Ascending aorta (tissue), 2 donors: ENCODE measurements at regions not wholly inside any gene's neighbourhood (a gene's known extent, or its start where the extent isn't known, plus 50 kb on each side); places are given as distances from the start of the nearest gene placed in this dataset.

ENCODE experiments used
- DNase-seq, 2 donors: peaks; one replicate each; pipeline ENCODE4 v3.0.0-alpha.2; 2019; ENCODE audit warnings: low spot score in 2 of 2
- H3K27ac ChIP-seq, 2 donors: fragments of 200-600 bp; sonication (generic); one replicate each; pipeline ENCODE4 v1.5.1; 2016 to 2017; ENCODE audit warnings: mild to moderate bottlenecking in 1 of 2
- H3K27me3 ChIP-seq: fragments of 200-600 bp; sonication (generic); one replicate; pipeline ENCODE4 v1.5.1; 2017
- H3K36me3 ChIP-seq, 2 donors: fragments of 200-600 bp; sonication (generic); one replicate each; pipeline ENCODE4 v1.5.1; 2016
- H3K4me1 ChIP-seq, 2 donors: fragments of 200-600 bp; sonication (generic); one replicate each; pipeline ENCODE4 v1.5.1; 2016 to 2017; ENCODE audit warnings: mild to moderate bottlenecking in 1 of 2
- H3K4me3 ChIP-seq, 2 donors: fragments of 200-600 bp; sonication (generic); one replicate each; pipeline ENCODE4 v1.5.1; 2016 to 2017; ENCODE audit warnings: mild to moderate bottlenecking in 1 of 2
- H3K9me3 ChIP-seq, 2 donors: fragments of 200-600 bp; sonication (generic); one replicate each; pipeline ENCODE4 v1.5.1; 2016
- intact Hi-C: fragments of 100-400 bp; cut with DNase I; formaldehyde crosslinking; loops from one replicate; pipeline ENCODE4 v1.15.1; 2023
- TF ChIP-seq, protein P1 (sequence below), 3 experiments: fragments of 200-600 bp in 2 of 3; fragments of 450-650 bp in 1 of 3; sonication (generic) in 2 of 3; IDR thresholded peaks; one replicate each; pipeline ENCODE4 v1.5.1; 2016 to 2019; ENCODE audit warnings: antibody characterized with exemption in 3 of 3, mild to moderate bottlenecking in 1 of 3, moderate library complexity in 1 of 3

- no peaks in the 10 kb centered on the region for H3K36me3 ChIP-seq
- H3K4me1 ChIP-seq = no peaks in the 10 kb centered on the region
- no peak overlapping the region for H3K4me3 ChIP-seq
- H3K27me3 ChIP-seq = no peaks in the 10 kb centered on the region
- H3K27ac ChIP-seq = no peak overlapping the region
- TF ChIP-seq, protein P1, sequence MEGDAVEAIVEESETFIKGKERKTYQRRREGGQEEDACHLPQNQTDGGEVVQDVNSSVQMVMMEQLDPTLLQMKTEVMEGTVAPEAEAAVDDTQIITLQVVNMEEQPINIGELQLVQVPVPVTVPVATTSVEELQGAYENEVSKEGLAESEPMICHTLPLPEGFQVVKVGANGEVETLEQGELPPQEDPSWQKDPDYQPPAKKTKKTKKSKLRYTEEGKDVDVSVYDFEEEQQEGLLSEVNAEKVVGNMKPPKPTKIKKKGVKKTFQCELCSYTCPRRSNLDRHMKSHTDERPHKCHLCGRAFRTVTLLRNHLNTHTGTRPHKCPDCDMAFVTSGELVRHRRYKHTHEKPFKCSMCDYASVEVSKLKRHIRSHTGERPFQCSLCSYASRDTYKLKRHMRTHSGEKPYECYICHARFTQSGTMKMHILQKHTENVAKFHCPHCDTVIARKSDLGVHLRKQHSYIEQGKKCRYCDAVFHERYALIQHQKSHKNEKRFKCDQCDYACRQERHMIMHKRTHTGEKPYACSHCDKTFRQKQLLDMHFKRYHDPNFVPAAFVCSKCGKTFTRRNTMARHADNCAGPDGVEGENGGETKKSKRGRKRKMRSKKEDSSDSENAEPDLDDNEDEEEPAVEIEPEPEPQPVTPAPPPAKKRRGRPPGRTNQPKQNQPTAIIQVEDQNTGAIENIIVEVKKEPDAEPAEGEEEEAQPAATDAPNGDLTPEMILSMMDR (IDR thresholded peaks at IDR 0.05) = no peak
- peaks cover 24 to 30% of the 10 kb centered on the region in 2 donors for H3K9me3 ChIP-seq
- DNase-seq = peak in 1 of 2 donors; percentile 28
- intact Hi-C loops = no loop called here
These were observed 576.1 kb downstream of the ALG10 start for GRCh38 chr12:34598352-34598827.

DNA sequence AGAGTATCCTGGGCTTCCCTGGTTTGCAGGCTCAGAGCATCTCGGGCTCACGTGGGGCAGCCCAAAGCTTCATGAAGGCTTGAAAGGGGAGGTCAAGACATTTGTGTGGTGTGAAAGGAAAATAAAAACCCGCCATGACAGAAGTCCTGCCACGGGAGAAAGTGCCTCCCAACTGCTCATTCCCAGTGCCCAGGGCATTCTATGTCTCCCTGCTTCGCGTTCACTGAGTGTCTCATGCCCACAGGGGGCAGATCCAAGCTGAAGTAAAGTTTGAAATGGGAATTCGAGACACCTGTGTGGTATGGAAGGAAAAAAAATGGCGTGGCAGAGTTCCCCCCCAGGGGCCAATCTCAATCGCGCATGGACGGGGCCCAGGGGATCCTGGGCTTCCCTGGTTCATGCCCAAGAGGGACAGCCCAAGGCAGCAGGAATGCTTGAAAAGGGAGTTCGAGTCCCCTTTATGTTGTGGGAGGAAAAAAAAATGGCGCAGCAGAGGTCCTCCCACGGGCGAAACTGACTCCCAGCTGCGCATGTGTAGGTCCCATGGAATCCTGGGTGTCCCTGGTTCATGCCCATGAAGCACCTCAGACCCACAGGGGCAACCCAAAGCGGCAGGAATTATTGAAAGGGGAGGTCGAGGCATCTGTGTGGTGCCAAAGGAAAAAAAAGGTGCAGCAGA, 576.7 kb downstream of the ALG10 start:
- H3K4me3 ChIP-seq = no peak overlapping the region
- H3K27ac ChIP-seq = no peak overlapping the region
- TF ChIP-seq, protein P1 (IDR thresholded peaks at IDR 0.05) = no peak
- H3K27me3 ChIP-seq = no peaks in the 10 kb centered on the region
- intact Hi-C loops = no loop called here
- H3K9me3 ChIP-seq = peaks cover 21 to 24% of the 10 kb centered on the region in 2 donors
- no peaks in the 10 kb centered on the region for H3K4me1 ChIP-seq
- no peak for DNase-seq
- no peaks in the 10 kb centered on the region for H3K36me3 ChIP-seq

DNA sequence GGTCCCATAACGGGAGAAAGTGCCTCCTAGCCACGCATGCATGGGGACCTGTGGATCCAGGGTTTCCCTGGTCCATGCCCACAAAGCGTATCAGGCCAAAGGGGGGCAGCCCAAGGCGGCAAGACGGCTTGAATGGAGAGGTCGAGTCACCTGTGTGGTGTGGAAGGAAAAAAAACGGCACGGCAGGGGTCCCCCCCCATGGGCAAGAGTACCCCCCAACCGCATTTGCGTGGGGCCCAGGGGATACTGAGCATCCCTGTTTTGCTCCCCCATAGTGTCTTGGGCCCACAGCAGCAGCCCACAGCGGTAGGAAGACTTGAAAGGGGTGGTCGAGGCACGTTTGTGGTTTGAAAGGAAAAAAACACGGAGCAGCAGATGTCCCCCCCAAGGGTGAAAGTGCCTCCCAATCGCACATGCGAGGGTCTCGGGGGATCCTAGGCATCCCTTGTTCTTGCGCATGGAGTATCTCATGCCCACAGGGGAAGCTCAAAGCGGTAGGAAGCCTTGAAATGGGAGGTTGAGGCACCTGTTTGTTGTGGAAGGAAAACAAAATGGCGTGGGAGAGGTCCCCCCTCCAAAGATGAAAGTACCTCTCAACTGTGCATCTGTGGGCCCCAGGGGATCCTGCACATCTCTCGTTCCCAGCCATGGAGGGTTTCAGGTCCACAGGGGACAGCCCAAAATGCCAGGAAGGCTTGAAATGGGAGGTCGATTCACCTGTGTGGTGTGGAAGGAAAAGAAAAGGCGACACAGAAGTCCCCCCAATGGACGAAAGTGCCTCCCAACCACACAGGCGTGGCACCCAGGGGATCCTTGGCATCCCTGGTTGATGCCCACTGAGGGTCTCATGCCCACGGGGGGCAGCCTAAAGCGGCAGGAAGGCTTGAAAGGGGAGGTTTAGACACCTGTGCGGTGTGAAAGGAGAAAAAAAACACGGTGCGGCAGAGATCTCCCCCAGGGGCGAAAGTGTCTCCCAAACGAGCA, 577.5 kb downstream of the ALG10 start:
- Histone ChIP-seq H3K27ac (no peak overlapping the region), H3K27me3 (no peaks in the 10 kb centered on the region), H3K9me3 (peaks cover 12 to 19% of the 10 kb centered on the region in 2 donors), H3K4me1 (no peaks in the 10 kb centered on the region), H3K36me3 (no peaks in the 10 kb centered on the region), H3K4me3 (no peak overlapping the region)
- DNase-seq = no peak
- intact Hi-C loops = no loop called here
- TF ChIP-seq, protein P1 (IDR thresholded peaks at IDR 0.05) = no peak

- DNase-seq = no peak
- TF ChIP-seq, protein P1 (IDR thresholded peaks at IDR 0.05) = no peak
- H3K4me3 ChIP-seq = no peak overlapping the region
- H3K4me1 ChIP-seq = no peaks in the 10 kb centered on the region
- H3K27ac ChIP-seq = no peak overlapping the region
- peaks cover 9 to 15% of the 10 kb centered on the region in 2 donors for H3K9me3 ChIP-seq
- H3K36me3 ChIP-seq = no peaks in the 10 kb centered on the region
- H3K27me3 ChIP-seq = no peaks in the 10 kb centered on the region
- intact Hi-C loops = no loop called here
These were observed 578.5 kb downstream of the ALG10 start for GRCh38 chr12:34600592-34601462.

GRCh38 chr12:34601689-34602088, 579.4 kb downstream of the ALG10 start:
- TF ChIP-seq, protein P1 (IDR thresholded peaks at IDR 0.05) = no peak
- Histone ChIP-seq H3K36me3 (no peaks in the 10 kb centered on the region), H3K27me3 (no peaks in the 10 kb centered on the region), H3K4me1 (no peaks in the 10 kb centered on the region), H3K9me3 (peaks cover 12 to 16% of the 10 kb centered on the region in 2 donors), H3K27ac (no peak overlapping the region), H3K4me3 (no peak overlapping the region)
- intact Hi-C loops = no loop called here
- DNase-seq = no peak
